Neural progenitor cell (in vitro differentiated cells): ENCODE measurements at regions not wholly inside any gene's neighbourhood (a gene's known extent, or its start where the extent isn't known, plus 50 kb on each side); places are given as distances from the start of the nearest gene placed in this dataset.

Experiments used
- DNase-seq: peaks from one replicate; pipeline ENCODE4 v3.0.0-alpha.2; 2016; ENCODE audit warnings: low spot score
- H2AFZ ChIP-seq: fragments of 200-600 bp; sonication (generic); replicated peaks from 2 replicates; pipeline ENCODE4 v1.6.1; 2016; ENCODE audit warnings: antibody characterized with exemption
- H3F3A ChIP-seq: fragments of 200-600 bp; sonication (generic); 2 replicates; pipeline ENCODE4 v1.6.1; 2016; ENCODE audit warnings: antibody characterized with exemption, low read depth
- H3K27ac ChIP-seq: fragments of 200-600 bp; sonication (generic); 2 replicates; pipeline ENCODE4 v1.5.1; 2016; ENCODE audit warnings: mild to moderate bottlenecking
- H3K27me3 ChIP-seq: fragments of 200-600 bp; sonication (generic); 2 replicates; pipeline ENCODE4 v1.6.1; 2016; ENCODE audit warnings: mild to moderate bottlenecking, moderate library complexity
- H3K36me3 ChIP-seq: fragments of 200-600 bp; sonication (generic); 2 replicates; pipeline ENCODE4 v1.5.1; 2016
- H3K4me1 ChIP-seq: fragments of 200-600 bp; sonication (generic); 2 replicates; pipeline ENCODE4 v1.6.1; 2016; ENCODE audit warnings: mixed run types
- H3K4me2 ChIP-seq: fragments of 200-600 bp; sonication (generic); 2 replicates; pipeline ENCODE4 v1.6.1; 2016
- H3K4me3 ChIP-seq: fragments of 200-600 bp; sonication (generic); 2 replicates; pipeline ENCODE4 v1.5.1; 2016
- H3K79me2 ChIP-seq: fragments of 200-600 bp; sonication (generic); 2 replicates; pipeline ENCODE4 v1.6.1; 2016; ENCODE audit warnings: low read depth
- H3K9ac ChIP-seq: fragments of 200-600 bp; sonication (generic); 2 replicates; pipeline ENCODE4 v1.6.1; 2016
- H3K9me3 ChIP-seq: fragments of 200-600 bp; sonication (generic); 2 replicates; pipeline ENCODE4 v1.5.1; 2016; ENCODE audit warnings: low read depth
- H4K20me1 ChIP-seq: fragments of 200-600 bp; sonication (generic); 2 replicates; pipeline ENCODE4 v1.6.1; 2016; ENCODE audit warnings: low read depth
- H3K27ac Mint-ChIP-seq: 3 replicates; pipeline ENCODE4 v1.8.0; 2021; ENCODE audit warnings: mixed read lengths
- H3K27me3 Mint-ChIP-seq: 2 replicates; pipeline ENCODE4 v1.8.0; 2022; ENCODE audit warnings: low read depth, mild to moderate bottlenecking, inconsistent platforms, moderate library complexity, mixed read lengths; ENCODE audit not compliant: insufficient read depth
- H3K36me3 Mint-ChIP-seq: 3 replicates; pipeline ENCODE4 v1.8.0; 2021; ENCODE audit warnings: mixed read lengths
- H3K4me1 Mint-ChIP-seq: 3 replicates; pipeline ENCODE4 v1.8.0; 2021; ENCODE audit warnings: mixed read lengths
- H3K4me3 Mint-ChIP-seq: 3 replicates; pipeline ENCODE4 v1.8.0; 2021; ENCODE audit warnings: mild to moderate bottlenecking, moderate library complexity, mixed read lengths
- H3K9me3 Mint-ChIP-seq: 3 replicates; pipeline ENCODE4 v1.8.0; 2020; ENCODE audit warnings: mixed read lengths
- CTCF ChIP-seq: fragments of 200-600 bp; sonication (generic); IDR thresholded peaks from 2 replicates; pipeline ENCODE4 v1.5.1; 2017; ENCODE audit warnings: antibody characterized with exemption, mild to moderate bottlenecking
- EZH2 ChIP-seq: fragments of 200-600 bp; sonication (generic); IDR thresholded peaks from 2 replicates; pipeline ENCODE4 v1.6.1; 2017; ENCODE audit warnings: antibody characterized with exemption, mild to moderate bottlenecking, moderate library complexity
- EZH2phosphoT487 ChIP-seq: fragments of 200-600 bp; sonication (generic); IDR thresholded peaks from 2 replicates; pipeline ENCODE4 v1.6.1; 2017; ENCODE audit warnings: antibody characterized with exemption

- Mint-ChIP-seq H3K9me3 (no peaks in the 10 kb centered on the region), H3K27me3 (peaks cover 2% of the 10 kb centered on the region), H3K27ac (no peak overlapping the region), H3K4me1 (no peaks in the 10 kb centered on the region), H3K4me3 (no peak overlapping the region), H3K36me3 (no peaks in the 10 kb centered on the region)
- no peak overlapping the region for H3K4me3 ChIP-seq
- no peaks in the 10 kb centered on the region for H3K9me3 ChIP-seq
- H2AFZ ChIP-seq: no peak overlapping the region
- H4K20me1 ChIP-seq: no peaks in the 10 kb centered on the region
- TF ChIP-seq CTCF: no peak
- TF ChIP-seq EZH2: no peak
- no peak for TF ChIP-seq EZH2phosphoT487
- H3K9ac ChIP-seq: no peak overlapping the region
- no peak overlapping the region for H3K4me2 ChIP-seq
- no peaks in the 10 kb centered on the region for H3K27me3 ChIP-seq
- no peaks in the 10 kb centered on the region for H3K79me2 ChIP-seq
- no peaks in the 10 kb centered on the region for H3F3A ChIP-seq
- no peaks in the 10 kb centered on the region for H3K36me3 ChIP-seq
- no peak for DNase-seq
- no peak overlapping the region for H3K27ac ChIP-seq
- H3K4me1 ChIP-seq: peaks cover 26% of the 10 kb centered on the region
Observed at GRCh38 chr20:6851136-6851535, 83.7 kb downstream of the BMP2 start.

- H3K4me3 Mint-ChIP-seq: no peak overlapping the region
- no peaks in the 10 kb centered on the region for H3K9me3 Mint-ChIP-seq
- no peak overlapping the region for H3K27ac Mint-ChIP-seq
- no peaks in the 10 kb centered on the region for H3F3A ChIP-seq
- TF ChIP-seq CTCF (no peak), EZH2phosphoT487 (no peak), EZH2 (no peak)
- H3K4me1 ChIP-seq: peaks cover 22% of the 10 kb centered on the region
- H3K27me3 ChIP-seq: no peaks in the 10 kb centered on the region
- H3K9ac ChIP-seq: no peak overlapping the region
- no peaks in the 10 kb centered on the region for H3K36me3 ChIP-seq
- peaks cover 2% of the 10 kb centered on the region for H3K27me3 Mint-ChIP-seq
- H3K79me2 ChIP-seq: no peaks in the 10 kb centered on the region
- no peaks in the 10 kb centered on the region for H3K4me1 Mint-ChIP-seq
- H3K36me3 Mint-ChIP-seq: no peaks in the 10 kb centered on the region
- no peaks in the 10 kb centered on the region for H4K20me1 ChIP-seq
- DNase-seq: no peak
- H3K4me3 ChIP-seq: no peak overlapping the region
- H3K9me3 ChIP-seq: no peaks in the 10 kb centered on the region
- H2AFZ ChIP-seq: no peak overlapping the region
- no peak overlapping the region for H3K27ac ChIP-seq
- H3K4me2 ChIP-seq: no peak overlapping the region
Observed at GRCh38 chr20:6852478-6852877, 85.0 kb downstream of the BMP2 start.

GRCh38 chr20:6855104-6855503, 87.6 kb downstream of the BMP2 start:
- no peaks in the 10 kb centered on the region for H3K79me2 ChIP-seq
- Mint-ChIP-seq H3K36me3 (no peaks in the 10 kb centered on the region), H3K4me3 (no peak overlapping the region), H3K9me3 (no peaks in the 10 kb centered on the region), H3K27ac (no peak overlapping the region), H3K27me3 (peaks cover 2% of the 10 kb centered on the region), H3K4me1 (peaks cover 5% of the 10 kb centered on the region)
- H3K36me3 ChIP-seq: no peaks in the 10 kb centered on the region
- no peaks in the 10 kb centered on the region for H3K9me3 ChIP-seq
- TF ChIP-seq EZH2phosphoT487 (no peak), EZH2 (no peak), CTCF (no peak)
- no peak overlapping the region for H3K9ac ChIP-seq
- H3K4me1 ChIP-seq: peaks cover 5% of the 10 kb centered on the region
- no peak overlapping the region for H2AFZ ChIP-seq
- H3K27me3 ChIP-seq: no peaks in the 10 kb centered on the region
- no peaks in the 10 kb centered on the region for H3F3A ChIP-seq
- H3K4me2 ChIP-seq: no peak overlapping the region
- no peak overlapping the region for H3K27ac ChIP-seq
- H3K4me3 ChIP-seq: no peak overlapping the region
- DNase-seq: no peak
- H4K20me1 ChIP-seq: no peaks in the 10 kb centered on the region
